HK-2 (cell line): ENCODE measurements at regions not wholly inside any gene's neighbourhood (a gene's known extent, or its start where the extent isn't known, plus 50 kb on each side); places are given as distances from the start of the nearest gene placed in this dataset.

Experiments used
- DNase-seq: peaks from one replicate; pipeline ENCODE4 v3.0.0-alpha.2; 2018; ENCODE audit not compliant: unreplicated experiment

DNA sequence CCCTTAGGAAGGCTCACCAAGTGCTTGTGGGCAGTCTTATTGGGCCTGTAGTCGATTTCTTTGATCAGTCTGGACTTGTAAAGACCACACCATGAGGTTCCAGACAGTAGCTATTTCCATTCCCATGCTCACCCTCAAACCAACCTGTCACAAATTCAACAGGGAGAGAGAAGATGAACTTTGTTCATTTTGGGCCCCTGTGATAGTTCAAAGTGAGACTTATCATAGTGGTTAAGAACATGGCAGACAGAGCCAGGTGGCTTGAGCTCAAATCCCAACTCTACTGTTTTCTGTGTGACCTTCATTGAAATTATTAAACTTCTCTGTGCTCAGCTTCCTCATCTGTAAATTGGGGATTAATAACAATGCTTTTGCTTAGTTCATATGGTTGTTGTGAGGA, 53.9 kb upstream of the CTLA4 start:
- no peak for DNase-seq

DNA sequence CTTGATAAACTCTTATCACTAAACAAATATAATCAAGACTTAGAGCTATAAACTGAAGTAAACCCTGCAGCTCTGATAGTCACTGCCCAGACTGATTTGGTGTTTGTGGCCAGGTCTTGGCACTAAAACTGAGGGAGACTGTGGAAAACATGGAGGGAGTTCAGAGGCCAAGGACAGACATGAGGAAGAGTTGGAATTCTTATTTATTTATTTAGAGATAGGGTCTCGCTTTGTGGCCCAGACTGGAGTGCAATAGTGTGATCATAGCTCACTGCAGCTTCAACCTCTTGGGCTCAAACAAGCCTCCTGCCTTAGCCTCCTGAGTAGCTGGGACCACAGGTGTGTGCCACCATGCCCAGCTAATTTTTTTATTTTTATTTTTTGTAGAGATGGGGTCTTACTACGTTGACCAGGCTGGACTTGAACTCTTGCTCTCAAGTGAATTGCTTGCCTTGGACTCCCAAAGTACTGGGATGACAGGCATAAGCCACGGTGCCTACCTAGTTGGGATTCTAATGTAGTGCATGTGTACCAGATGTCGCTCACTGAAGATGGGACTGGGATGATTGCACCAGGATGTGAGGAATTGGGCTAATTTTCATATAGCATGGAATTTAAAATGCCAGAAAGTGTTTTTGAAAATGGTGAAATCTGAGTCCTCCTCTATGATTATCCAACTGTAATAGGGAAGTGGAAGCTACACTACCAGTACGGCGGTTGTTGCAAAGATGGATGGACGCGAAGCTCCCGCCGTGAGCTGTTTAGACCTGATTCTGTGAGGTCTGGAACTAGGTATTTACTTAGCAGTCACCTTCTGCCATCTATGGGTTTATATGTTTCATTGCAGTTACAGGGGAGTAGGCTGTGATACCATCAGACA, 52.7 kb upstream of the CTLA4 start:
- peak; percentile 20 for DNase-seq

DNA sequence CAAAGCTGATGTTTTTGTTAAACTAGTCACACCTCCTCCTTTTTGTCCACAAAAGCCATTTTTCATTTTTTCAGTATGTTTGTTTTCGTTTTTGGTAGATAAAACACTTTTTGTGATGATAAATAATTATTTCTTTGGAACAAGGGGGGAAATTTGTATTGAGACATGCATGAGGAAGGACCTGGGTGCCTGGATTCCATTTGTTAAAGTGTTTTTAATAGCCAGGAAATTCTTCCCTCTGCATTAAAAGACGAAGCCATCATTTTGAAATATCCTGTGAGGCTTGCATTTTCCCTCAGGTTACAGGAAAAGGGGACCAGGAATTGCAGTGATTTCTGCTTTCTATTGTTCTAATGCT, 52.1 kb upstream of the CTLA4 start:
- no peak for DNase-seq

DNA sequence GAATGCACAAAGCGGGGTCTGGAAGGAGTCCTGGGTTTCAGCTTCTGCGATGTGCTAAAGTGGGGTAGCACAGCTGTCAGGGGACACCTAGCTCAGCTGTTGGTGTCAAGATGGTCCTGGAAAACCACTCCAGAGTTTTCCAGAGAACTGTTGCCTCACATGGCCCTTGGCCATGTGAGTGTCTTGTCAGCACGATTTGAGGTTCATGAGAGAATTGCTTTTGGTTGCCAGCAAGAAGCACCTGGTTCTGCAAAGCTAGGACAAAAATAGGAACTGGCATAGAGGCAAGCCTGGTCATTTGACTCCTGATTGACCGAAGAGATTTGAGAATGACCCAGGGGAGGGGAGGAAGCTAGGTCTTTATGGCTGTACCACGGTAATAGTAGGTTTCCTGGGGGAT, 50.4 kb upstream of the CTLA4 start:
- DNase-seq, result no peak
